Hematopoietic multipotent progenitor cell (in vitro differentiated cells): ENCODE measurements at regions not wholly inside any gene's neighbourhood (a gene's known extent, or its start where the extent isn't known, plus 50 kb on each side); places are given as distances from the start of the nearest gene placed in this dataset.
A peak's percentile ranks its signal among the peaks of the same experiment; 100 is the strongest.
"Not testable (repeated sequence)": the region's sequence is repeated elsewhere in the genome, so short reads cannot be mapped to it uniquely, and the experiment has no call there.

Experiments used
- DNase-seq, 3 donors: peaks; one replicate each; pipeline ENCODE4 v3.0.0-alpha.2; 2011 to 2015; ENCODE audit warnings: low read depth in 2 of 3, low spot score in 2 of 3

DNA sequence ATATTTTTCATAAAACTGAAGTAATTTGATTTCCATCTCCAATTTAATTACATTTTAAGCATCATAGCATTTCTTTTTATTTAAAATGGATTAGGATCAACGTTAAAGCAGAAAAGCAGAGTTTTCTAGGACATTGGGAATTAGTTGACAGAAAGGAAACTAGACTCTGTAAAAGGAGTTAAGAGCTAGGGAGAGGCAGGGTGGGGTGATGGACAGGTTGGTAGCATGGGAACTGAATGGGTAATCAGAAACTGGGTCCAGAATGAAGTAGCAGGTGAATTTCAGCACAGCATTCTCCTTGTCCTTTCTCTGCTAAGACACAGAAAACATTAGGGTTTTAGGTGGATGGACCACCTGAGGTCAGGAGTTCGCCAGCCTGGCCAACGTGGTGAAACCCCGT is 97.6 kb downstream of the ANAPC4 start:
- DNase-seq = no peak

DNA sequence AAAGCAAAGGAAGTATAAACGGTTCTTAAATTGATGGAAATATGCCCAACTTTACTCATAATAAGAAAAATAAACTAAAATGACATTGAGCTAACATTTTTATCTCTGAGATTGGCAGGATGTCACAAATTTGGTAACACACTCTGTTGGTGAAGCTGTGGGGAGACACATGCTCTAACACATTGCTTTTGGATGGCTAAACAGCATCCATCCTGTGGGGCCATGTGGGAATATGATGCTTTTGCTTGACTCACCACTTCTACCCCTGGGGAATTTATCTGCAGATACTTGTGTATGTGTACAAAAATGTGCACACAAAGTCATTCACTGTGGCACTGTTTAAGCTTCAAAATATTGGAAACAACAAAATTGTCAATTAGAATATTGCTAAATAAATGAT is 100.2 kb downstream of the ANAPC4 start:
- DNase-seq = no peak

DNA sequence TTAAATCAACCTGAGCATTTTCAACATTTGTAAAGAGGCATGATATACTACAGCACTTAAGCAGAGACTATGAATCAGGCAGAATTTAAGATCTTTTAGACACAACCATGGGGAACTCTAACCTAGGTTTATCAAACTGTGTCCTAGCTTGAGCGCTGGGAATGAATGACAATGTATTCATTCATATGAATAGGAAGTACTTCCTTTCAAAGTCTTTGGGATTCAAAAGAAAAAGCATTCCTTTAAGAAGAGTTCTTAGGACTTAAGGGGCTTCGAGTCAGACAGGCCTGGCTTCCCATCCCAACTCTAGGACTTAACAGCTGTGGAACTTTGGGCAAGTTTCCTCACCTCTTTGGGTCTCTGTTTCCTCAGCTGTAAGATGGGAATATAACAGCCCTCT is 104.6 kb downstream of the ANAPC4 start:
- no peak for DNase-seq

DNA sequence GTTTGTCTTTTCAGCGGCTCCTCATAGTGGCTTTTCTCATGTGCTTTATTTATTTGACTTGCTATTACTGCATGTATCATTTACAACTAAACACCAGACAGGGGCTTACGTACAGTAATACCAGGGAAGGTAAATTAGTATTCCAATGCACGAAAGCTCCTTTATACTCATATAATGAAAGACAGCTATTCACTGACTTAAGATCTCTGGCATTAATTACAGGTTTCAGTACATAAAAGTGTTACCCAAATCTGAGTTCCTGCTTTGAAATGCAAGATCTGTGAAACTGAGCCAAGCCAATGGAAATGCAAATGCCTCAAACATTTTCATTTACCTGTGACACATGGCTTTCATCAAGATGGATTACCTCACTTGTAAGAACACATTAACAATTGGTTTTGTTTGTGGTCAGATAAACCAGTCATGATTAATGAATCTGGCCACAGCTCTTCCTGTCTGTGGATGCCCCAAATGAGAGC is 107.2 kb downstream of the ANAPC4 start:
- no peak for DNase-seq

DNA sequence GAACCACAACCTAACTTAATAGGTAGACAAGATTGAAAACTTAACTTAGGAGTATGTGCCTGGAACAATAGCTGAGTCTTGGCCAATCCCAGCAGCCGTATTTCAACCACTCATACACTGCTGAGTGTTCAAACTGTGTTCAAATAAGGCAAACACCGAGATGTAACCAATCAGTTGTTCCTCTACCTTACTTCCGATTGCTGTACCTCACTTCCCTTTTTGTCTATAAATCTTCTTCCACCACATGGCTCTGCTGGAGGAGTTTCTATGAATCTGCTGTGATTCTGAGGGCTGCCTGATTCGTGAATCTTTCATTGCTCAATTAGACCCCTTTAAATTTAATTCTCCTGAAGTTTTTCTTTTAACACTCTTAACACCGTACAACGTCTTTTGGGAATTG is 108.0 kb downstream of the ANAPC4 start:
- peak in 1 of 3 donors; percentile 32 for DNase-seq

DNA sequence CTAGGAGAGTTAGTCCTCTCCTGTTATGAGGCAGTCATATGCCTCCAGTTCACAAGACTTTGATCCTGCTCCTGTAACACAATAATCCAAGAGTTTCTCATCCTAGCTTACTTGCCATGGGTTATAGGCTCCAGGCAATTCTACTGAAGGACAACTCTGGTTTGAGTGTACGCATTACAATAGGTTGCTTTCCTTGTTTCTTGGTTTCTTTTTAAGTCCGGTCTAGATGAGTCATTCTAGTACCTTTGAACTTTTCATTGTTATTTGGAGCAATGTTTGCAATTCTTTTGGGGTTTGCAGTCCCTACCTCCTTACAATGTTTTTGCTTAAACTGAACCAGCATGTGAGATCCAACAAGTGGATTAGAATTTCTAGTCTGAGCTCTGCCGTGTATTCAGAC is 109.1 kb downstream of the ANAPC4 start:
- no peak for DNase-seq

DNA sequence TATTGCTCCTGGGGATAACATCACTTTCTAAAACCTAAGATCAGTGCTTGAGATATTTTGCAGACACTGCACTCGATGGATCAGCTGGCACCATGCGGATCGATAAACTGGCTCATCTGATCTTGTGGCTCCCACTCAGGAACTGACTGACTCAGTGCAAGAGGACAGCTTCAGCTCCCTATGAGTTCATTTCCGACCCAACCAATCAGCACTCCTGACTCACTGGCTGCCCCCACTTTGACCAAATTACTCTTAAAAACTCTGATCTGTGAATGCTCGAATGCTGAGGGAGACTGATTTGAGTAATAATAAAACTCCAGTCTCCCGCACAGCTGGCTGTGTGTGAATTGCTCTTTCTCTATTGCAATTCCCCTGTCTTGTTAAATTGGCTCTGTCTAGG is 110.1 kb downstream of the ANAPC4 start:
- no peak for DNase-seq

DNA sequence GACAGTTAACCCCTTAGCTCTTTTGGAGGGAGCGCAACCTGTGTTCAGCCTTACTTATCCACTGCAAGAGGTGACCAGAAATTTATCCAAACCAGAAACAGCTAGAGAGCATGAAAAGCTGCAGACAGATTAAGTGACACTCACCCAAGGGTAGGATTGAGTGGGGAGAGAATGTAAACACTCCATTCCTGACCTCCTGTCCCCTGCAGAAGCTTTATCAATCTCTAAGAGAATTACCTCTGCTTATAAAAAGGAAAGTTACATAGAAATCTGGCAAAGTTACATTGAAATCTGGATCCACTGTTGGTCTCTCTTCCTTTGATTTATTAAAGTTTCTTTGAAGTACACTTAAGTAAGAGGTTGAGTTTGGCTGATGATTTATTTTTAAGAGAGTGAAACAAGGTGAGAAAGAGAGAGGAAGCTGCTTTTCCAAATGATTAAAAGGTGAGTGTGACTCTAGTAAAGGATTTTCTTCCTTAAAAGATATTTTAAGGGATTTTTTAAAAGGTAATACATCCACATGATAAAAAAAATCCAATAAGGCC is 112.3 kb downstream of the ANAPC4 start:
- DNase-seq = no peak

DNA sequence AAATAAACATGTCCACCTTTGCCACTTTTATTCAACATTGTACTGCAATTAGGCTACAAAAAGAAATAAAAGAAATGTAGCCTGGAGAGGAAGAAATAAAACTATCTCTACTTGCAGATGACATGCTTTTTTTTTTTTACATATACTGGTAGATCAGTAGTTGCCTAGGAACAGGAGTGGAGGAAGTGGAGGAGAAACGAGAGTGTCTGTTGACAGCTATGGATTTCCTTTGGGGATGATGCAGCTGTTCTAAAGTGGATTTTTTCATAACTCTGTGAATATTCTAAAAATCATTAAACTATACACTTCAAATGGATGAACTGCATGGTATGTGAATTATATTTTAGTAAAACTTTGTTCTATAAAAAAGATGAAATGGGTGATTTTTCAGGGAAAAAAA is 116.4 kb downstream of the ANAPC4 start:
- DNase-seq = no peak

DNA sequence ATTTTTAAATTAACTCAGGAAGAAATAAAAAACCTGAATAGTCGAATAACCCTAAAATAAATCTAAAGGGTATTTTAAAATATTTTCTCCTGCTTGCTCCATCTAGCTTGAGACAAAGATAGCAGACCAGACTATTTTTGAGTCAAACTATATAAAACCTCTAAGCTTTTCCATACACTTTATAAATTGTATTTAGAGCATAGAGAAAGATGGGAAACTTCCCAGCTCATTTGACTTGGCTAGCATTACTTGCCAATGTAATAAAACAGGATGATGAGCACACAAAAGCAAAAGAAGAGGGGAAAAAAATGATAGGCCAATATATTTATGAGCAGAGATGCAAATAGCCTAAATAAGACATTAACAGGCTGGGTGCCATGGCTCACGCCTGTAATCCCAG is 117.1 kb downstream of the ANAPC4 start:
- no peak for DNase-seq

DNA sequence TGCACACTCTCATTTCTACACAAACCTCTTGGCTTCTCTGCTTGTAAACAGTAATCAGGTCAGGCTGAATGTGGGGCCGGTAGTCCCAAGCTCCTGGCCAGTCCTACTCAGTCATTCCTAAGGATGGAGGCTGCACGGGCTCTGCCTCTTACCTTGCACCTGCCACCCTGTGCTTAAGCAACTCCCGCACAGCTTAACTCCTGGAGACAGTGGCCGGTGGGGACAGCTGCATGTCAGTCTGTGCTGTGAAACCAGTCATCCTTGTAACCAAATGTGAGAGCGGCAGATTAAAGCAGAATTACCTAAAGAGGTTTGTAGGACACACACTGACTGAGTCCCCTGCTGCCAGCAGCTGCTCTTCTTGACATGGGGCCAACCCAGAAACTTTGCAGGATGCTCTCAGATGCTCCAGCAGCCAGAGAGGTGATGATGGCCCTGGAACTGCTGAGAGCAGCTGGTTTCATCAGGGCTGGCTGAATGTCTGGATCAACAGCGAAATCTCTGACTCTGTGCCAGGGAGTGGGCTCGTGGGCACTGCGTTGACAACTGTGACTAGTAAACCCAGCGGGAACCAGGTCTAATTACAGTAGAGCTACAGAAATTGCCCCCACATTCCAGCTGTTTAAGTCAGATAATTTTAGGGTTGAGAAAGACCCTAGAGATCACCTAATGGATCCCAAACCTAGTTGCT is 123.7 kb downstream of the ANAPC4 start:
- no peak for DNase-seq

DNA sequence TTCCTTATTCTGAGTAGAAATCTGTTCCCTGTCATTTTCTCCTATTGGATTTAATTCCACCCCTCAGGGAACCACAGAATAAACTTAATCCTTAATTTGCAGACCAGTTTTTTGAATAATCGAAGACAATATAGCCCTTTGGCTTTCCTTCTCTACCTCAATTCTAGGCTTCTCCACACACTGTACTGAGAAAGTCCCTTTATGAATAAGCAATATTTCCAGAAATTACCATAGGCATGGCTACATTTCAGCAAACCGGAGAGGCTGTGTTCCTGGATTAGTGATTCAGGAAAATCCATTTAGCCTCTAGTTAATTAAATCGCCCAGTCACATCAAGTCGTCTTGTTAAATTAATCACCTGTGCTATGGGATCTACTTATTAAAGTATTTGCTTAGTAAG is 125.1 kb downstream of the ANAPC4 start:
- DNase-seq = no peak

DNA sequence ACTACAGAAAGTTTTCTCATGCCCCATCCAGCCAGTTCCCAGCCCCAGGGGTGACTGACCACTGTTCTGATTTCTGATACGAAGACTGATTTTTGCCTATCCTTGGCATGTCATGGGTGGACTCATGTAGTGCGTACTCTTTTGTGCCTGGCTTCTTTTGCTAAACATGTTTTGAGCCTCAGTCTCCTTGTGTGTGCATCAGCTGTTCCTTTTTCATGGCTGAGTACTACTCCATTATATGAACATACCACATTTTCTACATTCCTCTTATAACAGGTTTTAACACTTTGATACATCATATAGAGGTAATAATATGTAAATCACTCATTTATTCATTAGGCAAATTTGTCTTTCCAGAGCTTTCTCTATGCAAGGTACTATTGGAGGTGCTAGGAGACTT is 126.7 kb downstream of the ANAPC4 start:
- no peak for DNase-seq

DNA sequence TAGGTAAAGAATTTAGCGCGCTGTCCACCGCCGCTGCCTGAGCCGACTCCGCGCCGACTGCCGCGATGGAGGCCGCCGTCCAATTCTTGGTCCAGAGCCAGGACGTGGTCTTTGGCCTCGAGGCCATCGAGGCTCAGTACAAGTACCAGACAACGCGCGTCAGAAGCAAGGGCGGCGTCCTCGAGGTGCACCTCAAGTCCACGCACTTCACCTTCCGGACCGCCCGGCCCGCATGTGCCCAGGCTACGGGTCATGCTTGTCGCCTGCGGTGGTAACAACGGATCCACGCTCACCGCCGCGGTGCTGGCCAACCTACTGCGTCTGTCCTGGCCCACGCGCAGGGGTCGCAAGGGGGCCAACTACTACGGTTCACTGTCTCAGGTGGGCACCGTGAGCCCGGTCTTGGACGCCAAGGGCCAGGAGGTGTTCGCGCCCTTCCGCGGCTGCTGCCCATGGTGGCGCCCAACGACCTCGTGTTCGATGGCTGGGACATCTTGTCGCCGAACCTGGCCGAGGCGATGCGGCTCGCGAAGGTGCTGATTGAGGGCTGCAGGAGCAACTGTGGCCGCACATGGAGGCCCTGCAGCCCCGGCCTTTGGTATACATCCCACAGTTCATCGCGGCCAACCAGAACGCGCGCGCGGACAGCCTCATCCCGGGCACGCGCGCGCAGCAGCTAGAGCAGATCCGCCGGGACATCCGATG is 128.0 kb downstream of the ANAPC4 start:
- DNase-seq = no peak

DNA sequence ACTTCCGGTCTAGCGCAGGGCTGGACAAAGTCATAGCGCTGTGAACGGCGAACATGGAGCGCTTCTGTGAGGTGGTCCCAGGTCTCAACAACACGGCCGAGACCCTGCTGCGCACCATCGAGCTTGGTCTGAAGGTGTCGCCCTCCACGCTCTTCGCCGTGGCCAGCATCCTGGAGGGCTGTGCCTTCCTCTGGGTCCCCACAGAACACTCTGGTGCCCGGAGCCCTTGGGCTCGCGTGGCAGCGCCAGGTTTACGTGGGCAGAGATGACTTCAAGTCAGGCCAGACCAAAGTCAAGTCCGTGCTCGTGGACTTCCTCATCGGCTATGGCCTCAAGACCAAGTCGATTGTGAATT is 128.6 kb downstream of the ANAPC4 start:
- no peak for DNase-seq

DNA sequence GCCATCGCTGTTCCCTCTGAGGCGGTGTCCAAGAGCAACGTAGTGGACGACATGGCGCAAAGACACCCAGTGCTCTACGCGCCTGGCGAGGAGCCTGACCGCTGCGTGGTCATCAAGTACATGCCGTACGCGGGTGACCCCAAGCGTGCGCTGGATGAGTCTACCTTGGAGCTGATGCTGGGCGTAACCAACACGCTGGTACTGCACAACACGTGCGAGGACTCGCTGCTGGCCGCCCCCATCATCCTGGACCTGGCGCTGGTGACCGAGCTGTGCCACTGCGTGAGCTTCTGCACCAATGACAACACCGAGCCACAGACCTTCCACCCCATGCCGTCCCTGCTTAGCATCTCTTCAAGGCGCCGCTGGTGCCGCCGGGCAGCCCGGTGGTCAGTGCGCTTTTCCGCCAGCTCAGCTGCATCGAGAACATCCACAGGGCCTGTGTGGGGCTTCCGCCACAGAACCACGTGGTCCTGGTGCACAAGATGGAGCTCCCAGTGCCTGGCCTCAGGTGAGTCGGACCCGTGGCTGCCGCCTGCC is 129.0 kb downstream of the ANAPC4 start:
- DNase-seq = no peak

DNA sequence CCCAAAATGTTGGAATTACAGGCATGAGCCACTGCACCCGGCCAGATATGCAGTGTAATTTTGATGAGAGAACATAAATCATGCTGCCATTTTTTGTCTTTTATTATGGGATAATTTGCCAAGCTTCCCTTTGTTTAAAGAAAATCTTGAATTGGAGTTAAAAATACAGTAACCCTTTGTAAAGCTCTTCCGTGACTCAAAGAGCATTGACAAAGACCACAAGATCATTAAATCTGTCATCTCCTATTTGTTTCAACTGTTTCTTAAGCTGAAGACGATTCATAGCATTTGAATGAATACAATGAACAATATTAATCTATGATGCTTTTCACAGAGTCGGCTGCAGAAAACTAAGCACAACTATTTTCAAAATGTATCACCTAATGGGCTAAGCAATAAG is 132.6 kb downstream of the ANAPC4 start:
- no peak for DNase-seq

DNA sequence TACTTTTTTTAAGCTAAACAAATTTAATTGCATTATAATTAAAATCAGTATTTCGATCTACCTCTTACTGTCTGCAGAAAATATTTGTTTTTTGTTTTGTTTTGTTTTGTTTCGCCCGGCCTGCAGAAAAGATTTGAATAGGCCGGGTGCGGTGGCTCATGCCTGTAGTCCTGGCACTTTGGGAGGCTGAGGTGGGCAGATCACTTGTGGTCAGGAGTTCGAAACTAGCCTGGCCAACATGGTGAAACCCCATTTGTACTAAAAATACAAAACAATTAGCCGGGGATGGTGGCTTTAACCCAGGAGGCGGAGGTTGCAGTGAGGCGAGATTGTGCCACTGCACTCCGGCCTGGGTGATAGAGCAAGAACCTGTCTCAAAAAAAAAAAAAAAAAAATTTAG is 134.8 kb downstream of the ANAPC4 start:
- not testable (repeated sequence) for DNase-seq

DNA sequence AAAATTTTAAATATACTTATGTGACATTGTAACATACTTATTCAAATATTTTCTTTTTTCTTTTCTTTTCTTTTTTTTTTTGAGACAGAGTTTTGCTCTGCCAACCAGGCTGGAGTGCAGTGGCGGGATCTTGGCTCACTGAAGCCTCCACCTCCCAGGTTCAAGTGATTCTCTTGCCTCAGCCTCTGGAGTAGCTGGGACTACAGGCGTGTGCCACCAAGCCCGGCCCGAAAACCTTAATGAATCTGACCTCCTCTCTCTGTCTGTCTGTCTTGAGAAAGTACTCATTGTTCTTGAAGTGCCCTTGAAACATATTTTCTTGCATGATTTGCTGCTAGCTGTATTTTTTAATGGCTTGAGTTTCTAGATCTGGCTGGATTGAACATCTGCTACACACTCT is 136.8 kb downstream of the ANAPC4 start:
- DNase-seq = no peak

DNA sequence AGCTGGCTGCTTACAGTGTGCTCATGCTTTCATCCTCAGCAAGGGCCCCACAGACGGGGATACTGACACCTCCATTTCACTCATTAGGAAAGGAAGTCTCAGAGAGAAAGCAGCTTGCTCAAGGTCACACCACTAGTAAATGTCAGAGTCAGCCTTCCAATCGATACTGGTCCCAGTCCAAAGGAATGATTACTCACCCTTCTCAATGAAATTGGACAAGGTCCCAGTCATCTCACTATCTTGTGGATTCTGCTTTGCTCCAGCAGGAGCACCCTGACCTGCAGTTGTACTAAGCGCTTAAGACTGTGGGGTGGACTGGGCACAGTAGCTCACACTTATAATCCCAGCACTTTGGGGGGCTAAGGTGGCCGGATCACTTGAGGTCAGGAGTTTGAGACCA is 132.2 kb upstream of the SLC34A2 start:
- no peak for DNase-seq

DNA sequence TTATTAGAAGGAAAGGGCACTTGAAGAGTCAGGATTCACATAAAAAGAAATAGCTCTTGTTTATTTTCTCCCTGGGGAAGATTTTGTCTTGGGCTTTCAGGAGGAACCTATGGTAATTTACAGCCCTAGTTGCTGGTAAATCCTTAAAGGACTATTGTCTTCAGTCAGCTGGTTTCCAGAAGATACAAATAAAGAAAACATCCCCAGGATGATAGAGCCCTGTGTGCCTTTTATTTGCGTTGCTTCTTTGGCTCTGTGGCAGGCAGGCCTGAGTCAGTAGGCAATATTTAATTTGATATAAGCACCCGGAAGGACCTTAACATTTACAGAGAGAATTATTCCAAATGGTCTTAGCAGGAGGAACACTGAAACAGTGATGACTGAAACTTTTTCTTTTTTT is 131.0 kb upstream of the SLC34A2 start:
- DNase-seq = no peak

DNA sequence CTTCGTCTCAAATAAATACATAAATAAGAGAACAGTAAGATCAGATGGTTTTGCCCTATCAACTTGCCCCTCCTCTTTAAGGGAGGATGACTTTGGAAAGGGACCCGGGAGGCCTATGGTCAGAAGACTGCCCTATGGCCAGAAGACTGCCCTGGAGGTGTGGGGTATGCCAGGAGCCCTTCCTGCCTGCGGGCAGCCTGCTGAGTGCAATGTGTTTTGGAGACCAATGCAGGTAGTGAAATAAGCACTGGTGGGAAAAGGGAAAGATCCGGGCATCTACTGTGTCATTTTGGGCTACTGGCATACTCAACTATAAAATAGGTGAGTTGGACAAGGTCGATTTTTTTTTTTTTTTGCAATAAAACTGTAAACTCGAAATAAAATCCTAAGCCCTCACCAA is 129.8 kb upstream of the SLC34A2 start:
- no peak for DNase-seq
